ENCODE measurements at regions not wholly inside any gene's neighbourhood (a gene's known extent, or its start where the extent isn't known, plus 50 kb on each side); places are given as distances from the start of the nearest gene placed in this dataset.

DNA sequence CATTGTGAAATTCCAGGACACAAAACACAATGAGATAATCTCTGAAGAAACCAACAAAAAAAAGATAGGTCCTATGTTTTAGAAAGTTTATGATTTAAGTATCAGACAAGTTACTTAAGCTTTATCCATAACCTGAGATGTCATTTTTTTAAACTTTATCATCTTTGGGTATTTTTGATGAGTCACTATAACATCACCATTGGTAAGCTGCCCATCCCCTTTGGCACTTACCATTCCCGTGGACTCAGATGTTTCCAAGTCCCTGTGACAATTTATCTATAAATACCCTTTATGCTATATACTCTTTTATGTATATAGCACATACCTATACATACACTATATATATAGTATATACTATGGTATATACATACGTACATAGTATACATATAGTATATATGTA, 198.9 kb upstream of the GEMIN8 start:
- H3K9me1 ChIP-seq (ENCODE audit: control insufficient read depth, extremely low read depth, insufficient read depth, low read length) = no peaks in the 10 kb centered on the region
- no peaks in the 10 kb centered on the region for H4K20me1 ChIP-seq (ENCODE audit: control insufficient read depth, extremely low read depth, insufficient read depth, low read length)
- H3K27ac ChIP-seq (ENCODE audit: control insufficient read depth, insufficient read depth, low read length) = no peak overlapping the region
- H3K4me1 ChIP-seq (ENCODE audit: control insufficient read depth, extremely low read depth, insufficient read depth, low read length) = no peaks in the 10 kb centered on the region
- DNase-seq (ENCODE audit: low read depth, low spot score) = no peak
- H3K4me3 ChIP-seq (ENCODE audit: control insufficient read depth in 2 of 3, extremely low read depth in 1 of 3, insufficient read depth in 2 of 3, low read depth in 1 of 3, low read length in 3 of 3) = no peak overlapping the region
- no peaks in the 10 kb centered on the region for H3K36me3 ChIP-seq (ENCODE audit: control insufficient read depth in 2 of 2, extremely low read depth in 1 of 2, insufficient read depth in 2 of 2, low read length in 2 of 2)
- no peak overlapping the region for H2AFZ ChIP-seq (ENCODE audit: control insufficient read depth, low read length)
- no peaks in the 10 kb centered on the region for H3K27me3 ChIP-seq (ENCODE audit: control insufficient read depth, extremely low read depth, insufficient read depth, low read length)
- H3K9ac ChIP-seq (ENCODE audit: control insufficient read depth, extremely low read depth, insufficient read depth, low read length) = no peak overlapping the region
- TF ChIP-seq, protein P1, sequence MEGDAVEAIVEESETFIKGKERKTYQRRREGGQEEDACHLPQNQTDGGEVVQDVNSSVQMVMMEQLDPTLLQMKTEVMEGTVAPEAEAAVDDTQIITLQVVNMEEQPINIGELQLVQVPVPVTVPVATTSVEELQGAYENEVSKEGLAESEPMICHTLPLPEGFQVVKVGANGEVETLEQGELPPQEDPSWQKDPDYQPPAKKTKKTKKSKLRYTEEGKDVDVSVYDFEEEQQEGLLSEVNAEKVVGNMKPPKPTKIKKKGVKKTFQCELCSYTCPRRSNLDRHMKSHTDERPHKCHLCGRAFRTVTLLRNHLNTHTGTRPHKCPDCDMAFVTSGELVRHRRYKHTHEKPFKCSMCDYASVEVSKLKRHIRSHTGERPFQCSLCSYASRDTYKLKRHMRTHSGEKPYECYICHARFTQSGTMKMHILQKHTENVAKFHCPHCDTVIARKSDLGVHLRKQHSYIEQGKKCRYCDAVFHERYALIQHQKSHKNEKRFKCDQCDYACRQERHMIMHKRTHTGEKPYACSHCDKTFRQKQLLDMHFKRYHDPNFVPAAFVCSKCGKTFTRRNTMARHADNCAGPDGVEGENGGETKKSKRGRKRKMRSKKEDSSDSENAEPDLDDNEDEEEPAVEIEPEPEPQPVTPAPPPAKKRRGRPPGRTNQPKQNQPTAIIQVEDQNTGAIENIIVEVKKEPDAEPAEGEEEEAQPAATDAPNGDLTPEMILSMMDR (optimal IDR thresholded peaks at IDR 0.05 in 1 of 3, IDR thresholded peaks at IDR 0.05 in 1 of 3, conservative IDR thresholded peaks at IDR 0.05 in 1 of 3; ENCODE audit: extremely low read depth in 1 of 3, insufficient read depth in 2 of 3, low read length in 3 of 3) = no peak
- no peak for TF ChIP-seq EZH2 (IDR thresholded peaks at IDR 0.05; ENCODE audit: low read length)
- H3K79me2 ChIP-seq (ENCODE audit: control insufficient read depth, insufficient read depth, low read length) = no peaks in the 10 kb centered on the region
- no peaks in the 10 kb centered on the region for H3K9me3 ChIP-seq (ENCODE audit: control insufficient read depth, low read depth, low read length)
- dilution Hi-C loops (cut with MboI; ENCODE audit: extremely low pct_ligation_motif_present, low sequenced_read_pairs) = no loop called here
- no peak overlapping the region for H3K4me2 ChIP-seq (ENCODE audit: control insufficient read depth, extremely low read depth, insufficient read depth, low read depth, low read length)
- no peak for FAIRE-seq

DNA sequence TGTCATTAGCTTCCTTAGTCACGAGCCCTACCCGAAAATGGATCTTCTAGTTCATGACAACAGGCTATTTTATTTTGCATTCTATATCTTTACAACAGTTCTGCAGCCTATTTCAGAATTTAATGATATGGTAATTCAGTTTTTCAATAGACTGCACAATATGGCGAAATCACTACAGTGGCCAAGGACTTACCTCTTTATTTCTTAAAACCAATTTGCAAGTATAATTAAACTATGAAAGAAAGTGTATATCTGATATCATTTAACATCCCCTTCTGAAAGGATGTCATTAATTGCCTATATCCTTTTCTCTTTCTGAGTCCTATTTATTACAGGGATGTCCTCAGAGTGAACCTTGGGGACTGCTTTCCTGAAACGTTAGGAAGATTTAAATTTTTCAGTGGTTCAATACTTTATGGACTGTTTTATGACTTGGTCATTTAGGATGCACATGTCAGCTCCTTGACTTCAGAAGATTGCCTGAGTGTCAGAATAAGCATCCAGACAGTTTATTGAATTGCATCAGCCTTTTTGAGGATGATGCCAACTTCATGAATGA, 190.8 kb upstream of the GEMIN8 start:
- H4K20me1 ChIP-seq (ENCODE audit: control insufficient read depth, extremely low read depth, insufficient read depth, low read length) = no peaks in the 10 kb centered on the region
- H3K4me3 ChIP-seq (ENCODE audit: control insufficient read depth in 2 of 3, extremely low read depth in 1 of 3, insufficient read depth in 2 of 3, low read depth in 1 of 3, low read length in 3 of 3) = no peak overlapping the region
- H3K4me2 ChIP-seq (ENCODE audit: control insufficient read depth, extremely low read depth, insufficient read depth, low read depth, low read length) = no peak overlapping the region
- DNase-seq (ENCODE audit: low read depth, low spot score) (no peak), FAIRE-seq (no peak)
- H3K27ac ChIP-seq (ENCODE audit: control insufficient read depth, insufficient read depth, low read length) = no peak overlapping the region
- H3K79me2 ChIP-seq (ENCODE audit: control insufficient read depth, insufficient read depth, low read length) = no peaks in the 10 kb centered on the region
- no peaks in the 10 kb centered on the region for H3K9me3 ChIP-seq (ENCODE audit: control insufficient read depth, low read depth, low read length)
- dilution Hi-C loops (cut with MboI; ENCODE audit: extremely low pct_ligation_motif_present, low sequenced_read_pairs) = no loop called here
- H2AFZ ChIP-seq (ENCODE audit: control insufficient read depth, low read length) = no peak overlapping the region
- TF ChIP-seq EZH2 (IDR thresholded peaks at IDR 0.05; ENCODE audit: low read length) = no peak
- TF ChIP-seq, protein P1 (optimal IDR thresholded peaks at IDR 0.05 in 1 of 3, IDR thresholded peaks at IDR 0.05 in 1 of 3, conservative IDR thresholded peaks at IDR 0.05 in 1 of 3; ENCODE audit: extremely low read depth in 1 of 3, insufficient read depth in 2 of 3, low read length in 3 of 3) = no peak
- no peaks in the 10 kb centered on the region for H3K36me3 ChIP-seq (ENCODE audit: control insufficient read depth in 2 of 2, extremely low read depth in 1 of 2, insufficient read depth in 2 of 2, low read length in 2 of 2)
- H3K27me3 ChIP-seq (ENCODE audit: control insufficient read depth, extremely low read depth, insufficient read depth, low read length) = no peaks in the 10 kb centered on the region
- H3K4me1 ChIP-seq (ENCODE audit: control insufficient read depth, extremely low read depth, insufficient read depth, low read length) = no peaks in the 10 kb centered on the region
- no peaks in the 10 kb centered on the region for H3K9me1 ChIP-seq (ENCODE audit: control insufficient read depth, extremely low read depth, insufficient read depth, low read length)
- H3K9ac ChIP-seq (ENCODE audit: control insufficient read depth, extremely low read depth, insufficient read depth, low read length) = no peak overlapping the region
